GM13976 (cell line): ENCODE measurements at regions not wholly inside any gene's neighbourhood (a gene's known extent, or its start where the extent isn't known, plus 50 kb on each side); places are given as distances from the start of the nearest gene placed in this dataset.

Experiments used
- DNase-seq: peaks from one replicate; pipeline ENCODE4 v3.0.0; 2012; ENCODE audit warnings: low spot score
- CTCF ChIP-seq: IDR thresholded peaks from 2 replicates; pipeline ENCODE4 v1.5.1; 2012; ENCODE audit warnings: borderline replicate concordance, mild to moderate bottlenecking; ENCODE audit not compliant: insufficient read depth; ENCODE audit errors: extremely low read depth, missing control alignments, control extremely low read depth
- in situ Hi-C: fragments of 300-500 bp; cut with MboI; formaldehyde crosslinking; loops from one replicate; pipeline ENCODE4 v1.12.0; 2022; ENCODE audit warnings: low sequenced_read_pairs, mixed read lengths, inconsistent platforms; ENCODE audit not compliant: unreplicated experiment

DNA sequence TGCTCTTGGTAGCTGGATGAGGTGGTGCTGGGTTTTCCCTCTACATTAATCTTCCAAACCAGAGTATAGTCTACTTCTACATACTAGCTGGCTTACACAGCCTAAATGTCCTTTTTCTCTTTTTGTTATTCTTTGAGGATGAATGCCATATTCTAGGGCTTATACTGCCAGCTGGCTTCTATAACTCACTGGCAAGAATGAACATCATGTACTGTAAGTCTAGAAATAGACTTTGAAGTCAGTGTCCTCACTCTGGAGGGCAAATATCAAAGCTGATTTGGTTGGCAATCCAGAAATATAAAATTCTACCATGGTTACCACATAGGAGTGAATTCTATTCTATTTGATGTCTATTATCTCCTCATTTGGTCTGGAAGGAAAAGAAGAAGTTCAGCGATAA, 251.7 kb upstream of the TYRP1 start:
- DNase-seq = no peak
- no peak for TF ChIP-seq CTCF
- in situ Hi-C loops = no loop called here

DNA sequence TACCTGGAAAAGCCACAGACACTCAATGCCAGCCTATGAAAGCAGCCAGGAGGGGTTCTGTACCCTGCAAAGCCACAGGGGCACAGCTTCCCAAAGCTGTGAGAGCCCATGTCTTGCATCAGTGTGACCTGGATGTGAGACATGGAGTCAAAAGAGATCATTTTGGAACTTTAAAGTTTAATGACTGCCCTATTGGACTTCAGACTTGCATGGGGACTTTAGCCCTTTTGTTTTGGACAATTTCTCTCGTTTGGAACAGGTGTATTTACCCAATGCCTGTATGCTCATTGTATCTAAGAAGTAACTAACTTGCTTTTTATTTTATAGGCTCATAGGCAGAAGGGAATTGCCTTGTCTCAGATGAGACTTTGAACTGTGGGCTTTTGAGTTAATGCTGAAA, 244.9 kb upstream of the TYRP1 start:
- no peak for DNase-seq
- no peak for TF ChIP-seq CTCF
- in situ Hi-C loops = no loop called here

DNA sequence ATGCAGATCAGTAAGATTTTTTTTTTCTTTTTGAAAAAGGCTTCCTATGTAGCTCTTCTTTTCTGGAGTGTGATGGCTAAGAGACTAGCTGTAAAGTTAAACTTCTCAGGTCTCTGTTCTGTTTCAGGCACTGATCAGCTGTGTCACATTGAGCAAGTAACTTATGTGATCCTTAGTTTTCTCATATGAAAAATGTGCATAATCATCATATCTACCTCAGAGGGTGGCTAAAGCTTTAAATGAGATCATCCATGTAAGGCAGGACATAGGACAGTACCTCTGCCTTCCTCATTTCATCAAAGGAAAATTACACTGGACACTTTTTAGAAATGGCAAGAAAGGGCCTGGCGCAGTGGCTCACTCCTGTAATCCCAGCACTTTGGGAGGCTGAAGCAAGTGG, 235.9 kb upstream of the TYRP1 start:
- DNase-seq = no peak
- in situ Hi-C loops = no loop called here
- TF ChIP-seq CTCF = no peak

DNA sequence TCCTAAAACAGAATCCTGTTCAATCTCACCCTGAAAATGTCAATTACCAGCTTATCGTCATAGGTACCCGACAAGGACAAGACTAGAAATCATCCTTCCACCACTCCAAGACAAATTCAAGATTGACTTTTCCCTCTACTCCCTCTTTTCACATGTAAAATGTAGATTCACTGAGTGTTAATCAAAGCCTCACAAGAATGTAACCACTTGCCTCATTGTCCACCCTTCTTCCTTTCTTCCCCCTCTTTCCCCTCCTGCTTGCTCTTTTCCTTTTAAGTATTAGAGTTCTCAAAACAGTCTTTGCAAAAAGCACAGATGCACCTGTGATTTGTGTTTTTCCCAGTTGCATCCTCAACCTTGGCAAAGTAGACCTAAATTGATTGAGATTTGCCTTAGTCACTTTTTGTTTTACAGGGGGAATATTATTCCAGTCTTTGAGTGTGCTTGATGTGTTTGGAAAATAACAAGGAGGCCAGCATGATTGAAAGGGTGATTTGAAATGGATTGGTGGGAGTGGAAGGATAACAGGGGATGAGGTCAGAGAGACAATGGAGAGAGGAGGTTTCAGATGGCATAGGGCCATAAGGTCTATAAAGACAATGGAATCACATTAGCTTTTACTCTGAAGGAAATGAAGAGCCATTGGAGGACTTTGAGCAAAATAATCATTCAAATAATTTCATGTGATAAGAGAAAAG, 231.3 kb upstream of the TYRP1 start:
- no peak for DNase-seq
- in situ Hi-C loops = no loop called here
- no peak for TF ChIP-seq CTCF

GRCh38 chr9:12462861-12463260, 230.3 kb upstream of the TYRP1 start:
- no peak for TF ChIP-seq CTCF
- no peak for DNase-seq
- in situ Hi-C loops = no loop called here

GRCh38 chr9:12463641-12464040, 229.5 kb upstream of the TYRP1 start:
- in situ Hi-C loops = no loop called here
- no peak for DNase-seq
- TF ChIP-seq CTCF = no peak
